NCI-H2029 (cell line): ENCODE measurements at regions not wholly inside any gene's neighbourhood (a gene's known extent, or its start where the extent isn't known, plus 50 kb on each side); places are given as distances from the start of the nearest gene placed in this dataset.

Experiments used
- DNase-seq: peaks from one replicate; lab custom pipeline; 2025; lab: John Stamatoyannopoulos, UW

DNA sequence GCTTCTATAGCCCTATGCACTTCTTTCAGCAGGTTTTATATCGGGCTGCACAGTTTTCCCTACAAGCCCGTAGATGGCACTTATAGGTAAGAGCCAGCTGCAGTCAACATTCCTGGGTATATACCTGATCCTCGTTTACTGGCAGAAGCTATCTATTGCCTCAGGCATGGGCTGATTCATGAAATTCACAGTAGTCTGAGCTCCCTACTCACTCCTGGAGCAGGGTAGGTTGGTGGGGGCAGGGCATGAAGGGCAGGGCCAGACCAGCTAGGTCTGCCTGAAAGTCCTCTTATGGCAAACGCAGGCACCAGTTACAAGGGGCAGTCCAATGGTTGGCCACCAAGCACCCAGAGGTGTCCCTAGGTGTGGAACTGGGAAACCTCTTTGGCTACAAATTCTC lies 345.8 kb downstream of the RPS29 start:
- DNase-seq = peak; percentile 16

DNA sequence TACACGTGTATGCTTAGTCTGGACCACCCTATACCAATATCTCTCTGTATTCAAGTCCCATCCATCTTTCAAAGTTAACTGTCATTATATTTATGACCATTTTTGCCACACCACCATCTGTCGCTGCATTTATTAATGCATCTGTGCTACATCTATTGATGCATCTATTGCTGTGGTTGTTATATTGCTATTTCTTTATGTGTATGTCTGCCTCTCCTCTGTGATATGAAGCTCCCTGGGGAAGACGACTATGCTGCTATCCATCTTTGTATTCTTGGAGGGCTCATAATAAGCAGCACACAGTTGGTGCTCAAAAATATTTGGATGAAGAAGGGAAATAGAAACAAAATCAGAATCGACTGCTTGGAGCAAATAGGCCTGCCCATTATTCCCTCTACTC lies 357.6 kb downstream of the RPS29 start:
- no peak for DNase-seq

DNA sequence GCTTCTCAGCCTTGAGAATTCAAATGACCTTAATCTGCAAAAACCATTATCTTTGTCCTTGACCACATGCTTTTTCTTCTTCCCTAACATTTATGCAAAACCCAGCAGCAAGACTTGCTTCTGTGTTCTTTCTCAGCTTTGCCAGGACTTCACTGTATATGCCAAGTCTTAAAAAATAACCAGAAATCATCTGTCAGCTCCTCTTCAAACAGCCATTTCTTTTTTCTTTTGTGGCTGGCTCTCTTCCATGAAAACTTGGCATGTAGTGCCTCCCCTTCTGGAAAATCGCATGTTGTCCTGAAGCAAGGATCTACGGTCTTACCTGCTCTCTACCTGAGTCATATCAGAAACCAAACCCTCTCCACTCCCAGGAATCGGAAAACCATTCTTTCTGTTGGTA lies 364.9 kb downstream of the RPS29 start:
- peak; percentile 13 for DNase-seq

DNA sequence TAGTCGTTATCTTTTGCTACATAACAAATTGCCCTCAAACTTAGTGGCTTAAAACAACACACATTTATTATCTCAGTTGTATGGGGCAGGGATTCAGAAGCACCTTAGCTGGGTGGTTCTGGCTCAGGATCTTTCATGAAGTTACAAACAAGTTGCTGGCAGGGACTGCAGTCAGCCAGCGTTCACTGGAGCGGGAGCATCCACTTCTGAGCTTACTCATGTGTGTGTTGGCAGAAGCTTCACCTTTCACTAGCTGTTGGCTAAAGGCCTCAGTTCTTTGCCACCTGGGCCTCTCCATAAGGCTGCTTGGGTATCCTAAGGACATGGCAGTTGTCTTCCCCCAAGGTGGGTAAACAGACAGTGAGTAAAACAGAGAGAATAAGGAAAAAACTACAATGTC lies 365.7 kb downstream of the RPS29 start:
- peak; percentile 94 for DNase-seq

DNA sequence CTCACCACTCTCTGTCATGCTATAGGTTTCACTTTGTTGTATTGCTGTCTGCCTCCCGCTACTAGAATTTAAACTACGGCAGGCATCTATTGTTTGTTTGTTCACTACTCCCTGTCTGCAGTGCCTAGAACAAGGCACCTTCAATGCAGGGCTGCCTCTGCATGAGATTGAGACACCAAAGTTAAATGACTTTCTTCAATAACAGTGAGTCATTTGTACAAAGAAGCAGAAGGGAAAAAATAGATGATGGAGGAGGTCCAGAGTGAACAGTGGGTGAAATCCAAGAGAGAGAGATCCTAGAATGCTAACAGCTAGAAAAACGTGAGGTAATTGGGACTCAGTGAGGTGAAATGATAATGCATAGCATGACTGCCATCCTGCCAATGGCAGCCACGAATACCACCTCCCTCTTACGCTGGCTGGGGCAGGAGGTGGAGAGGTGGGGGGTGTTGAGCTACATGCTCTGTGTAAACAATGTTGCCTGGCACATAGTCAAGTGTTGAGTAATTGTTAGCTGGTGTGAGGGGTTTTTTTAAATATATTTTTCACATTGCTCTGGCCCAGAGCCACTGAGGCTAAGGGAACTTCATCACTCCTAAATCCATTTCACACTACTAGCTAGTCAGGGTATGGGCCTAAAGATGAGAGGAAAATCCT lies 367.6 kb downstream of the RPS29 start:
- DNase-seq = peak; percentile 92

DNA sequence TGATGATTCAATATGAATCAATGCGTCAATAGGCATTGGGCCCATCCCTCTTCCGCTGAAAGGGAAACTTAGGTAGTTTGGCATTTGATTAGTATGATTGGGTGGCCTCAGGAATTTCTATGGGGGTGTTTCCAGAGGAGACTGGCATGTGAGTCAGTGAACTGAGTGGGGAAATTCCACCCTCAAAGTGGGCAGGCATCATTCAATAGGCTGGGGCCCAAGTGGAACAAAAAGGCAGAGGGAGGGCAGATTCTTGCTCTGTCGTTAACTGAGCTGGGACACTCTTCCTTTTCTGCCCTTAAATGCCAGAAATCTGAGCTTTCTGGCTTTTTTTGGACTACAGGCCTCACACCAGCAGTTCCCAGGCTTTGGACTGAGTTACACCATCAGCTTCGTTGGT lies 373.5 kb downstream of the RPS29 start:
- no peak for DNase-seq

DNA sequence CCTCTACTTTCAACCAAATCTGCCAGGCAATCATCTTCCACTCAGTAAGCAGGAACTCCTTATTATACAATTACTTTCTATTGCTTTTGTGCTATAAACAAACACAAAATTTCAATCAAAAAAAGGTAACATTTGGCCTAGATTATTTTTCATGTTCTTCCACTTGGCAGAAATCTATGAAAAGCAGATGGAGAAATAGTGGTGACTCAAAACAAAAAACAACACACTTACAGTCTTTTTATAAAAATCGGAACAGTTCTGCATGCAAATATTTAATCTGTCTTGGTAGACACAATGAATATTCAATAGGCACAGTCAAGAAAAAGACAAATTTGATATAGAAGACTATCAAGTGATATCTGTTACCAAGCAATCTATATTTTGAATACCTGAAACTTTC lies 376.8 kb downstream of the RPS29 start:
- DNase-seq = no peak

DNA sequence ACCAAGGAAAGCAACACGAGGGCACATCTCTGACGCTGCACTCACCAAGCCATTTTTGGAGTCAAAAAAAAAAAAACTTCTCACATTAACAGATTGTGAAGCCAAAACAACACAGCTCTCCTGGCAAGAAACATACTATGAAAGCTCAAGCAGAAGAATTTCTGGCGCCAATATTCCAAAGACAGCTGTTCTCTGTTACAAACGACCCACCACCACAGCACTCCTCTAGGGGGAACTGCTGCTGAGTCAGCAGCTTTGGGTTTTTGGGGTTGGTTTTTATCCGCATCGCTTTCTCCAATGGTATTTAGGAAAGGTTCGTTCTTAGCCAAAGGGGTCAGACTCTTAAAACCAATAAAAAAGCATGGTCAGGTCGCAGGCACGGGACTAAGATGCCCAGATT lies 379.4 kb downstream of the RPS29 start:
- DNase-seq = no peak

DNA sequence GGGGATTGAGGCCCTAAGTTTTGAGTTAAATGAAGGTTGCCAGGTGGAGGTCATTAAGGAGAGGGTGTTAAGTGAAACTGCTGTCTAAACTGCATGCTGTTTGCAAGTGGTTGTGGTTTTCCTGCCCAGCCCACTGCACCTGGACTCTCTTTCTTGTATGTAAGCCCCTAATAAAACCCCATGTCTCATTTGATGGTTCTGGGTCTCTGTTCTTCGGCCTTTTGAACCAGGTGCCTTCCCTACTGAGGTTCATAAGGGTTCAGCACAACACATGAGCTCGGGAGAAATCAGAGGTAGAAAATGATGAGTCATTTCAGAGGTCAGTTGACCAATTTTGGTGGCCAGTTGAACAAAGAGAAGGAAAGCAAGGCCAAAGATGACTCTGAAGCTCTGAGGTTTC lies 382.5 kb downstream of the RPS29 start:
- no peak for DNase-seq

DNA sequence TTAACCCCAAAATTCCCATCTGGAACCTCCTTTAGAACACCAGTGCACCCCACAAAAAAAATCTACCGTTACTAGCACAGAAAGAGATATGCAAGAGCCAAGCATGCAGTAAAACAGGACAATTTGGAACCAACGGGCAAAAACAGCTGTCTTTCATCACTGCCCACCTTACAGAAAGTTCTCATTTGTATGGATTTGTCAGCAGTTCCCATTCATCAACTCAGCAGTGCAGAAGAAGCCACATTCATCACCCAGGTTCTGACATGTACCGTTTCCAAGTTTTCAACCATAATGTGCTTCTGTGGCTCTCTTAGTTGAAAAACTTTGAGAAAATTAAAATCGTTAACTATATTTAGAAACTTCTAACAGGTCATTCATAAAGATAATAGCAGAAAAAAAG lies 387.0 kb downstream of the RPS29 start:
- no peak for DNase-seq

DNA sequence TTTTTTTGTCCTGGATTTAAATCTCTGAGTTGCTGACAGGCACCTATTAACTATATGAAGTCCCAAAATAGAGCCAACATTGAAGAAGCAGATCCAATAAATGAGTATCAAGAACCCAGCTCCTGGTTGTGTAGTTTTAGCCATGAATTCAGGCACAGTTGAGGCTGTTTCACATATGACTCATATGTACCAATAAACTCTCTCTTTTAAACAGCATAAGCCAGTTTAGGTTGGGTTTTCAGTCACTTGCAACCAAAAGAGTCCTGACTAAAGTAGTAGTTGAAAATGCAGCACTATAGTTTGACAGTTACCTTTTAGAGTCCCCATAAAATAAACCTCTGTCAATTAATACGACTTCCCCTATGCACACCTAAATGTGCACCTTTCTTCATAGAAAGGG lies 389.9 kb downstream of the RPS29 start:
- DNase-seq = no peak

DNA sequence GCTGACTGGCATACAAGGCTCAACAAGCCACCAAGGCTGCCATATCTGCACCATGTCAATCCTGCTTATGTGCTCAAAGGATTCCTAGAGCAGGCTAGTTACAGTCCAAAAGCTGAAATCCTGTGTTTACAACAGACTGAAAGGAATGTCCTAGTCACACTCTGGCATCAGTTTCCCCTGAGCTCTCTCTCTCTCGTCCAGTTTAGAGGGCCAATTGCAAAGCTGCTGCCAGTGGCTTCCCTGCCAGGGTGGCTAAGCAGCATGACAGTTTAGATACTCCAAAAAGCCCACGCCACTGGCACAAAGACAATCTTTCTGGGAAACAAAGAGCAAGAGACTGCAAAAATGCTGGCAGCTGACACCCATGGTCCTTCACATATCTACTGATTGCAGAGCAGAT lies 392.1 kb downstream of the RPS29 start:
- DNase-seq = no peak

DNA sequence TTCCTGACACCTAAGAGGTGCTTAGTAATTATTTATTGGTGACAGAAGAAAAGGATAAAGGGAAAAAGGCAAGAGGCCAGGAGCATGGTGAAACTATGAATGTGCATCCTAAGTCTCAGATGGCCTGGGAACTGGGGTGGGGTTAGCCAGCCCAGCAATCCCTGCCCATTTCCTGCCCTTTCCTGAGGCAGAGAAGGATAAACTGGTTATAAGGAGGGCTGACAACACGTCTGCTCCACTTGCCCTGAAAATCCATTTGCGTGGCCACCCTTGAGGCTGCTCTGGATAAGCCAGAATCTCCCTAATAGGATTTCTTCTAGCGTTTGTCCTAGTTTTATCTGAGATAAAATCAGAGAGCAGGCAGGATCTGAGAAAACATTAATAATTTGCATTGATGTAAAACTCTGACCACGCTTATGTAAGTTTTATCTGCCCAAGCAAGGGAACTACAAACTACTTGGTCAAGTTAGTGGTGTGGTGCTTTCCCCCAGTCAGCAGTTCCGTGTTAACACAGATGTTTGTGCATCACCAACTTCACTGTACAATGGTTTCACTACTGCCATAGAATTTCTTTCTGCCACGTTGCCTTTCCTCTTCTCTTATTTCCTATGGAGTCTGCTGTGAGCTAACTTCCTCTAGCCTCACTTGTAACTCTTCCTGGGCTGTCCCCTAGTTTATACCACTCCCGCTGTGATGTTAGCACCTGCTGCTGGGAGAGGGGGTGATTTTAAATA lies 392.7 kb downstream of the RPS29 start:
- DNase-seq = no peak

DNA sequence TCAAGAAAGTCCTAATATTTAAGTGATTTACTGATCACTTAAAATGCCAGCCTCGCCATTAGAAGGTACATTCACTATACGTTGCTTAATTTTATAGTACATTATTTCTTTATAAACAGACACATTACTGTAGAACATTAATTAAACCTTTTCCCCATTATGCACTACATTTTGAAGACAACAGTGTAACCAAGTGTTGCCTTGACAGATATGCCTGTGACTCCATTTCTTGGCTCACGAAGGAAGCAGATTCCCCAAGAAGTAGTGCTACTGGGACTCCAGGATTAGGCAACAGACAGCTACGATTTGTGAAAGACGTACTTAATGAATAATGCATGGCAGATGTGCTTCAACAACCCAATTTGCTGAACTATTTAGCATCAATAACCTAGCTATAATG lies 394.8 kb downstream of the RPS29 start:
- DNase-seq = no peak

DNA sequence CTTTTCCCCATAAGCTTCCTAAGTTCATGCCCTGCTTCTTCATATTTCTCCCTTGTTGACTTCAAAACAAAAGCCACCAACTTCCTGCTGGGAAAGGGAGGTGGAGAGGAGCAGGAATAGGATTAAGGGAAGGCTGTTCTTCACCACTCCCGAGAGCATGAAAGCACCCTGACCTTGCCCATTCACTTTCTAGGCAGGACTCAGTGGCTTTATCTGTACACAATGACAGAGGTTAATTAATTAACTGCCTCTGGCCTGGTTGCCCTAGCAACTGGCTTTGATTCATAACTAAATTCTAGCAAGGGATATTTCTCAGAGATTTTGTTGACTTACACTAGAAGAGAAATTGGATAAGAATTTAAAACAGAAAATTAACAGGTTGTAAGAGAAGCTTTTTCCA lies 396.8 kb downstream of the RPS29 start:
- DNase-seq = no peak

DNA sequence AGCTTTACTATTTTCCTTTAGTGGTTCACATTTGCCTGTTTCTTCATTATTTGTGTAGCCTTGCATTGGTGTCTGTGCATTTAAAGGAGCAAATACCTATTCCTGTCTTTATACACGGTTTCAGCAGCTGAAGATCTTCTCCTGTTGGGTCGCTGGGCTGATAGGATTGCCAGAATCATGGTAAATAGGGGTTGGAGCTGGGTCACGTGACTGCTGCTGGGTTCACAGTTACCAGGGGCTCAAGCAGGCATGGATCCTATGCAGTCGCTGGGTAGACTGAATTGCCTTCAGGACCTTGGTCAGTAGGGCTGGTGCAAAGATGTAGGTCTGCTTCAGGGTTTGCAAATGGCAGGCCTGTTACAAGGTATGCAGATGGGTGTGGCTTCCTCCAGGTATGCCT lies 398.4 kb downstream of the RPS29 start:
- DNase-seq = no peak

DNA sequence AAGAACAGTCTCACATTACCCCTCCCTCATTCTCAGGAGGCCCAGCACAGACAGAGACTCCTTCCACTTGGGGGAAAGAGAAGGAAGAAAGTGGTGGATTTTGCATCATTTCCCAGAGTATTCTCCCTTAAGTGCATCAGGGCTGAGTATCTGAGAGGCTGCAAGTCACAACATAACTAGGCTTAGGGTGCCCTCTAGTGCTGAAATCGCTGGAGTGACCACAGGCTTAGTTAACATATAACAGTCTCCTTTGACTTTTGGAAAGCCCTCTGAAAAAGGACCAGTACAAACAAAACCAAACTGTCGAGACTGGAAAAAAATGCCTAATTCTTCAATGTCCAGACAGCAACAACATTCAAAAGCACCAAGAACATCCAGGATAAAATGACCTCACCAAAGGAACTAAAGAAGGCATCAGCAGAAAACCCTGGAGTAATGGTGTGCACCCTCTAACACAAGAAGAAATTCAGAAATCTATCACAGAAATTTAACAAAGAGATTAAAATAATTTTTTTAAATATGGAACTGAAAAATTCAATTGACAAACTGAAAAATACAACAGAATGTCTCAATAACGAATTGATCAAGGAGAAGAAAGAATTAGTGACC lies 412.3 kb downstream of the RPS29 start:
- peak; percentile 82 for DNase-seq

DNA sequence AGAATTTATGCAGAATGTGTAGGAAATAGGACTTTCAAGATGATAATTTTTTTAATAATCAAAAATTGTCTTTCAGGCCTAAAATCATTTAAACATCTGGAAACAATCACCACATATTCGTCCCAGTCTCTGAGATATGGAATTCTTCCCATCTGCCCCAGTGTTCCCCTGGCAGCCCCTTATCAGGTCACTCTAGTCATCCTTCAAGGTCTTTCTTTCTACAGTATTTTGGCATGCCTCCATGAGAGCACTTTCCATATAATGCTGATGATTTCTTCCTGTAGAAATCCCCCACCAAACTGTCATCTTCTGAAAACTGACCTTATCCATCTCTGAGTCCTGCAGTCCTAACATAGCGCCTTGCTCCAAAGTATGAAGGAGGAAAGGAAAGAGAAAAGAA lies 422.1 kb downstream of the RPS29 start:
- DNase-seq = no peak

DNA sequence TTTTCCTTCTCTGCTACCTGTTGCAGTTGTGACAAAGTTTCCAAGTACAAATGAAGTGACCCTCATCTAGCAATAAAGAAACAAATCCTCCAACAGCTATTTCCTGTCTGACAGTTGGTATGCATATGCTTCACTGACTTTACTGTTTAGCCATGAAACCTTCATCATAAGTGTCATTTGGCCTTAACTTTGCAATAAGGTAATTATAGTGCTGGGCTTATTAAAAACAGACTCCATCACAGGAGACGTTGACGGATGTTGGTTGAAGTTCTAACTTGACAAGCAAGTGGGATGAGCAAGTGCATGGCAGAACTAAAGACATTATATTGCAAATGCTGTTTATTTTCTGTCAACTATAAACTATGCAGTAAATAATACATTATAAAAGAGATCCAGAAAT lies 425.2 kb downstream of the RPS29 start:
- DNase-seq = no peak

DNA sequence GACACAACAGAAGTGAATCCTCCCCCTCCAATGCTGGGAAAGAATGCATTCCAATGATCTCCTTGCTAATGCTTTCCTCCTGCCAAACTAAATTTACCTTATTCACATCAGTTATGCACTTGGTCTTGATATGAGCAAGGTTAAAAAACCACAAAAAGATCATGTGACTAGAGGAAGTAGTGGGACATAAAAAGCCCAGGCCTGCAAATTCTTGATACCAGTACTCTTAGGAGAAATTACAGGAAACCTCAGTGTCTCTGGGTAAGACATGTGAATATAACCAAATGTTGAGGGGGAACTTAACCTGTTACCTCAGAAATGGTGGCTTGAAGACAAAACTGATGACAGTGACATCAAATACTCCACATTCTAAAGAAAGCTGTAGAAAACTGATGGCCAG lies 427.1 kb downstream of the RPS29 start:
- no peak for DNase-seq

DNA sequence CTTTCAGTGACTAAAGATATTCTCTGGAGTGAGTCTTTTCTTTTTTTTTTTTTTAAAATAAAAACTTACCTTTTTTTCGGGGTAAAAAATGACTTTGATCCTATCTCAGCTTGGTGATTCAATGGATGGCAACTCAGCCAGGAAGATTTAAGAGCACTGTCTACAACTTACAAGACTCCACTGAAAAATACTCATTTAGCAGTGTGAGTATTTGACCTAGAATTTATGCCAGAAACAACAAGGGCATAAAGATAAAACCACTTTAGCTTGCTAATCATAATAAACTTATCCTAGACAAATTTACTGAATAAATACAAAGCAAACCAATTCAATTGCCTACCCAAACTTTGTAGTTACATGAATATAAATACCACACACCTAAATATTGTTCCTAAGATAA lies 446.6 kb downstream of the RPS29 start:
- DNase-seq = no peak

DNA sequence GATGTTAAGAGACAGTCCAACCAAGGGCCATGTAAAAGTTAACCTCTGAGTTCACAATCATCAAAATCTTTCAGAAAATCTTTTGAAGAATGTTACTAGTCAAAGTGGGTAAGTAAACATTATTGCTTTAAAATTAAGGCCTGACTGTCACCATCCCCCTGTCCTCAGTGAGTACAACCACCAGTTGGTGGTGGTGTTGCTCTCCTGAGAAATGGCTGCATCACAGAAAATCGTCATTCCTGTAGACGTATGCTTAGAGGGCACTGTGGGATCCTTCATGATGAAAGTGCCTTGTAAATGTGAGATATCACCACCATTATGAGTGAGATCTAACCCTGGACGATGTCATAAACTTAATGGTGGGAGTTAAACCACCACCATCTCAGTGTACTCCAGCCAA lies 451.2 kb downstream of the RPS29 start:
- DNase-seq = no peak

DNA sequence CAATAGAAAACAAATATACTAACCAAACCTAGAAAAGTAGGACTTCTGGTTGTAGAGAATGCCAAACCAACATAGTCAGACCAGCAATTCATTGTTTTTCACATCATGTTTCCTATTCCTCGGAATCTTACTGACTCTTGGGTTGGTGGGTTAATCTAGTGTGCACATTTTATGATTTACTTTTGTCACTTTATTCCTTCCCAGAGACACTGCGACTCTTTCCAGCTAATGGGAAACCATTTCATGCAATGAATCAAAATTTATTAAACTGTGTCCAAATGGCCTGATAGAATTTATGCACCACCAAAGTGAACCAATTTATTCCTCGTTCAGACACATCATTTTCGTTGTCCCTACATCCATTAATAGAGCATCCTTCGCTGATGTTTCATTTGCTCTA lies 464.9 kb downstream of the RPS29 start:
- no peak for DNase-seq
